Spleen (tissue), 11 donors: ENCODE measurements at regions not wholly inside any gene's neighbourhood (a gene's known extent, or its start where the extent isn't known, plus 50 kb on each side); places are given as distances from the start of the nearest gene placed in this dataset.

ENCODE experiments used
- DNase-seq: peaks from one replicate; pipeline ENCODE4 v3.0.0-alpha.2; 2020
- H3K27ac ChIP-seq, 8 donors: fragments of 200-600 bp; sonication (generic) in 7 of 8; 1 replicate in 4 of 8; 2 replicates in 4 of 8; pipeline versions ENCODE4 v1.5.0 to v1.8.0; 2016 to 2021; ENCODE audit warnings: inconsistent platforms in 4 of 8, mild to moderate bottlenecking in 4 of 8, moderate library complexity in 1 of 8
- H3K27me3 ChIP-seq, 7 donors: fragments of 200-600 bp; sonication (generic) in 6 of 7; replicated peaks in 1 of 7; 1 replicate in 4 of 7; 2 replicates in 3 of 7; pipeline versions ENCODE4 v1.5.0 to v1.8.0; 2016 to 2021; ENCODE audit warnings: inconsistent platforms in 3 of 7, mild to moderate bottlenecking in 1 of 7
- H3K36me3 ChIP-seq, 6 donors: fragments of 200-600 bp; sonication (generic) in 5 of 6; 1 replicate in 4 of 6; 2 replicates in 2 of 6; pipeline versions ENCODE4 v1.5.0 to v1.8.0; 2016 to 2021; ENCODE audit warnings: inconsistent platforms in 2 of 6
- H3K4me1 ChIP-seq, 6 donors: fragments of 200-600 bp; sonication (generic) in 5 of 6; 1 replicate in 3 of 6; 2 replicates in 3 of 6; pipeline versions ENCODE4 v1.5.0 to v1.8.0; 2016 to 2021; ENCODE audit warnings: inconsistent platforms in 3 of 6
- H3K4me3 ChIP-seq, 8 donors: fragments of 200-600 bp; sonication (generic) in 7 of 8; 1 replicate in 4 of 8; 2 replicates in 4 of 8; pipeline versions ENCODE4 v1.5.0 to v1.8.0; 2016 to 2021; ENCODE audit warnings: inconsistent platforms in 4 of 8, mild to moderate bottlenecking in 4 of 8, moderate library complexity in 2 of 8
- H3K9me3 ChIP-seq, 8 donors: fragments of 200-600 bp; sonication (generic) in 7 of 8; 1 replicate in 4 of 8; 2 replicates in 4 of 8; pipeline versions ENCODE4 v1.5.0 to v1.8.0; 2016 to 2021; ENCODE audit warnings: inconsistent platforms in 4 of 8
- POLR2A ChIP-seq, 3 donors: fragments of 450-650 bp; IDR thresholded peaks; one replicate each; pipeline ENCODE4 v1.5.1; 2017; ENCODE audit warnings: antibody characterized with exemption in 3 of 3, mild to moderate bottlenecking in 1 of 3
- POLR2AphosphoS5 ChIP-seq, 3 donors: sonication (generic); formaldehyde crosslinking; IDR thresholded peaks; one replicate each; pipeline ENCODE4 v1.5.1; 2017; ENCODE audit warnings: antibody characterized with exemption in 3 of 3
- WGBS, 5 donors: extraction: QIAGEN DNeasy Blood & Tissue Kit in 3 of 5; methylation state at CpG; one replicate each; pipeline versions ENCODE4 v1.1.5 to v1.1.7; 2013 to 2018; 5-methylcytosine and 5-hydroxymethylcytosine counted together
- intact Hi-C: fragments of 100-400 bp; cut with DNase I; formaldehyde crosslinking; loops from one replicate; pipeline ENCODE4 v1.15.0; 2023; ENCODE audit warnings: low total_unique reads
- TF ChIP-seq, protein P1 (sequence below), 11 experiments: fragments of 200-600 bp in 7 of 11; fragments of 450-650 bp in 4 of 11; sonication (generic) in 4 of 11; IDR thresholded peaks in 8 of 11; conservative IDR thresholded peaks in 3 of 11; 1 replicate in 7 of 11; 2 replicates in 4 of 11; pipeline versions ENCODE4 v1.4.0 to v1.8.0; 2016 to 2021; ENCODE audit warnings: antibody characterized with exemption in 11 of 11, inconsistent platforms in 4 of 11, mild to moderate bottlenecking in 1 of 11
- donor health status: healthy with polysubstance abuse.
- donor health status: DM: no; HTN: no; CAD: no; lungs with moderate emphysema.
- donor health status: DM: no; HTN: no; CAD: no.
- donor health status: Bipolar disorder and iron deficiency.
- donor health status: healthy.
- donor health status: DM: no; HTN: no; CAD: no.
- donor health status: DM: yes; HTN: yes; CAD: no.

DNA sequence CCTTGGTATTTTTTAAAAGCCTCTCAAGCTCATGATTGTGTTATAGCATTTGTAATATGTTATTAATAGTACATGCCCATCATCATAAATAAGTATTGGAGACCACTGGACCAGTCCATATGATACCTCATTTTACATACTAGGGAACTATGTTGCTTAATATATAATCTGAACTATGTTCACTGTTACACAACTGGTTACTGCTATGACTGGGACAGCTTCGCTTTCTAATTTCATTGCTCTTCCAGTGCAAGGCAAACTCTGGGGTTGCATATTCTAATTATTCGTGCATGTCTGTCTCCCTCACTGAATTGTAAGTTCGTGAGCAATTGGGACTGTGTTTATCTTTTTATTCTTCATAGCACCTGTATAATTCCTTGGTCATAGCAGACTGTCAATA lies 330.5 kb downstream of the RAPGEF2 start:
- Histone ChIP-seq H3K4me3 (no peak overlapping the region), H3K9me3 (no peaks in the 10 kb centered on the region), H3K4me1 (peaks cover 0 to 6% (median 0%) of the 10 kb centered on the region in 6 donors), H3K36me3 (no peaks in the 10 kb centered on the region), H3K27me3 (no peaks in the 10 kb centered on the region), H3K27ac (no peak overlapping the region)
- WGBS, 5 donors = 70 to 82% (median 77%) methylated on average over 3 of the region's 3 CpGs
- DNase-seq = no peak
- intact Hi-C loops = no loop called here
- TF ChIP-seq, protein P1, sequence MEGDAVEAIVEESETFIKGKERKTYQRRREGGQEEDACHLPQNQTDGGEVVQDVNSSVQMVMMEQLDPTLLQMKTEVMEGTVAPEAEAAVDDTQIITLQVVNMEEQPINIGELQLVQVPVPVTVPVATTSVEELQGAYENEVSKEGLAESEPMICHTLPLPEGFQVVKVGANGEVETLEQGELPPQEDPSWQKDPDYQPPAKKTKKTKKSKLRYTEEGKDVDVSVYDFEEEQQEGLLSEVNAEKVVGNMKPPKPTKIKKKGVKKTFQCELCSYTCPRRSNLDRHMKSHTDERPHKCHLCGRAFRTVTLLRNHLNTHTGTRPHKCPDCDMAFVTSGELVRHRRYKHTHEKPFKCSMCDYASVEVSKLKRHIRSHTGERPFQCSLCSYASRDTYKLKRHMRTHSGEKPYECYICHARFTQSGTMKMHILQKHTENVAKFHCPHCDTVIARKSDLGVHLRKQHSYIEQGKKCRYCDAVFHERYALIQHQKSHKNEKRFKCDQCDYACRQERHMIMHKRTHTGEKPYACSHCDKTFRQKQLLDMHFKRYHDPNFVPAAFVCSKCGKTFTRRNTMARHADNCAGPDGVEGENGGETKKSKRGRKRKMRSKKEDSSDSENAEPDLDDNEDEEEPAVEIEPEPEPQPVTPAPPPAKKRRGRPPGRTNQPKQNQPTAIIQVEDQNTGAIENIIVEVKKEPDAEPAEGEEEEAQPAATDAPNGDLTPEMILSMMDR (IDR thresholded peaks at IDR 0.05 in 8 of 11, conservative IDR thresholded peaks at IDR 0.05 in 3 of 11) = no peak
- TF ChIP-seq POLR2AphosphoS5 (IDR thresholded peaks at IDR 0.05) = no peak

DNA sequence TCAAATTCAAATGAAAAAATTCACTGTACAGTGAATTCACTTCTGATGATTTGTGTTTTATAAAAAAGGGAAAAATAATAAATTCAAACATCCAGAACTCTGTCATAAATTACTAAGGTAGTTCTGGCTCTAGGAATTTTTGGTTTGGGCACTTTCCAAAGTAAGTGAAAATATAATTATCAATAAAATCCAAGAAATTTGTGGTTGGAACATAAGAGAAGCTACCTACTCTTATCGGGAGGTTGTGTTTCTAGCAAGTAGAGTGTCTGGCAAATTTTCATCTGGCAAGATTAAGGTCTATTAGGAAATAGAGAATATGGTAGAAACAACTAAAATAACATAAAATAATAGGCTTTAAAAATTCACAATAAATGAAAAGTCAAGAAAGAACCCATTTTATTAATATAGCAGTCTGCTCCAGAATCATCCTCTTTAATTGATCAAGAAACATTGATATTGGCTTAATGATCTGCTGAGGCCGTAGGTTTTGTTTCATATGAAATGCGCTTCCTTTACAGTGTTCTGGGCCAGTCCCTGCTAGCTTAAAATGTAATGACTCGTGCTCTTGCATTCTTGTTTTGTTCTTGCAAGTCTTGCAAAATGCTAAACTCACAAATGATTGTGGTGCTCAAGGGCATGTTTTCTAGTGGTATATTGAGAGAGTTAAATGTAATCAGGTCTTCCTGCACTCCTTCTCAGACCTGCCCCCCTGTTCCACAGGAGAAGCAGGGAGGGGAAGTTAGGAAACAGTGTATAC lies 331.4 kb downstream of the RAPGEF2 start:
- Histone ChIP-seq H3K4me3 (no peak overlapping the region), H3K9me3 (no peaks in the 10 kb centered on the region), H3K4me1 (peaks cover 0 to 5% (median 0%) of the 10 kb centered on the region in 6 donors), H3K27me3 (peaks cover 0 to under 1% (median 0%) of the 10 kb centered on the region in 7 donors), H3K36me3 (no peaks in the 10 kb centered on the region), H3K27ac (no peak overlapping the region)
- intact Hi-C loops = no loop called here
- no peak for DNase-seq
- TF ChIP-seq POLR2AphosphoS5 (IDR thresholded peaks at IDR 0.05) (no peak), POLR2A (IDR thresholded peaks at IDR 0.05) (no peak)
- TF ChIP-seq, protein P1 (IDR thresholded peaks at IDR 0.05 in 8 of 11, conservative IDR thresholded peaks at IDR 0.05 in 3 of 11) = no peak
- WGBS, 5 donors = 62 to 82% (median 69%) methylated on average over 4 of the region's 4 CpGs

DNA sequence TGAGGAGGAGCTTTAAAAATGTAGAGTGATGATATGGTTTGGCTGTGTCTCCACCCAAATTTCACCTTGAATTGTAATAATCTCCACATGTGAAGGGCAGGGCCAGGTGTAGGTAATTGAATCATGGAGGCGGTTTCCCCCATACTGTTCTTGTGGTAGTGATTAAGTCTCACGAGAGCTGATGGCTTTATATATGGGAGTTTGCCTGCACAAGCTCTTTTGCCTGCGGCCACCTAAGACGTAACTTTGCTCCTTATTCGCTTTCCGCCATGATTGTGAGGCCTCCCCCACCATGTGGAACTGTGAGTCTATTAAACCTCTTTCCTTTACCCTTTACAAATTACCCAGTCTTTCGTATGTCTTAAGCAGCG lies 332.0 kb downstream of the RAPGEF2 start:
- DNase-seq = no peak
- Histone ChIP-seq H3K36me3 (no peaks in the 10 kb centered on the region), H3K9me3 (no peaks in the 10 kb centered on the region), H3K27me3 (peaks cover 0 to 5% (median 0%) of the 10 kb centered on the region in 7 donors), H3K27ac (no peak overlapping the region), H3K4me1 (no peaks in the 10 kb centered on the region), H3K4me3 (no peak overlapping the region)
- no peak for TF ChIP-seq POLR2A (IDR thresholded peaks at IDR 0.05)
- no peak for TF ChIP-seq POLR2AphosphoS5 (IDR thresholded peaks at IDR 0.05)
- TF ChIP-seq, protein P1 (IDR thresholded peaks at IDR 0.05 in 8 of 11, conservative IDR thresholded peaks at IDR 0.05 in 3 of 11) = no peak
- 81 to 87% (median 83%) methylated on average over 8 of the region's 8 CpGs for WGBS, 5 donors
- intact Hi-C loops = no loop called here

DNA sequence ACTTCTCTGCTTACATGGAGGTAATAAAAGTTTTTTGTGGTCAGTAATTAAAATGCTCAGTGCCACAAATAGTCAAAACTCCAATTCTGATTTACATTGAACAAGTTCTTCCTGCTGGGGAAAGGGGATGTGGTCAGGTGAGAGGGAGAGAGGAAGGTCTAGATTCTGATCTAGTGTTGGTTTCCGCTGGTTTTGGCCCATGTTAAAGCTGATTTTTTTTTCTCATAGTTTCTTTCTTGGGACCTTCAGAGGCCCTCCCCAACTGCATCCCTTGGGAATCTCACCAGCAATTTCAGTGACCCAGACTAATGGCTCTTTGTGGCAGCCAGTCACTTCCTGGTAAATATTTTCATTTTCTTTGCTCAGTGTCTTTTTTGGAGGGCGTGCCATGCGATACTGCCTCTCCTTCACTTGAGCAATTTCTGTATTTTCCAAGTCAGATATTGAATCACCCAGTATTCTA lies 332.7 kb downstream of the RAPGEF2 start:
- Histone ChIP-seq H3K4me1 (no peaks in the 10 kb centered on the region), H3K27ac (no peak overlapping the region), H3K27me3 (peaks cover 0 to 5% (median 0%) of the 10 kb centered on the region in 7 donors), H3K4me3 (no peak overlapping the region), H3K36me3 (no peaks in the 10 kb centered on the region), H3K9me3 (no peaks in the 10 kb centered on the region)
- no peak for TF ChIP-seq POLR2AphosphoS5 (IDR thresholded peaks at IDR 0.05)
- TF ChIP-seq POLR2A (IDR thresholded peaks at IDR 0.05) = no peak
- TF ChIP-seq, protein P1 (IDR thresholded peaks at IDR 0.05 in 8 of 11, conservative IDR thresholded peaks at IDR 0.05 in 3 of 11) = no peak
- DNase-seq = no peak
- intact Hi-C loops = no loop called here
- 19 to 50% (median 37%) methylated on average over 3 of the region's 3 CpGs for WGBS, 5 donors
